DMS 273 treated with DMSO at 0.1 percent for 48 hours (cell line): ENCODE measurements at regions not wholly inside any gene's neighbourhood (a gene's known extent, or its start where the extent isn't known, plus 50 kb on each side); places are given as distances from the start of the nearest gene placed in this dataset.

Experiments
- DNase-seq: peaks from one replicate; lab custom pipeline; 2025; lab: John Stamatoyannopoulos, UW

GRCh38 chr2:147363181-147363580 is 481.6 kb upstream of the ACVR2A start:
- no peak for DNase-seq

DNA sequence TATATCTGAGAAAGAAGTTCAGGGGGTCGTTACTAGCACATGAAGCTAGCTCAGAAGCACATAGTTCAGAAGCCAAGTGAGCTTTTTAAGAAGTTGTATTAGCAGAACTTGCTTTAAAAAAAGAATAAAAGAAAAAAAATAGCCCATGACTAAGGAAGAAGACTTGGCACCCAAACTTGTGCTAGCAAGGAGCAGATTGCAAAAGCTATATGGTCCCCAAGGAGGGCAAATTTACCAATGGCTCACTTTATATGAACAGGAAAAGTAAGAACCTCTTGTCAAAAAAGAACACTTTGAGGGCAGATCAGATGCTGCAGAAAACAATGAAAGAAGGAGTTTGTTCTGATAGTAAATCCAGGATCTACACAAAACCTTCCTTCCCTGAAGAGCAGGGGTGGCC is 486.5 kb upstream of the ACVR2A start:
- DNase-seq = no peak

DNA sequence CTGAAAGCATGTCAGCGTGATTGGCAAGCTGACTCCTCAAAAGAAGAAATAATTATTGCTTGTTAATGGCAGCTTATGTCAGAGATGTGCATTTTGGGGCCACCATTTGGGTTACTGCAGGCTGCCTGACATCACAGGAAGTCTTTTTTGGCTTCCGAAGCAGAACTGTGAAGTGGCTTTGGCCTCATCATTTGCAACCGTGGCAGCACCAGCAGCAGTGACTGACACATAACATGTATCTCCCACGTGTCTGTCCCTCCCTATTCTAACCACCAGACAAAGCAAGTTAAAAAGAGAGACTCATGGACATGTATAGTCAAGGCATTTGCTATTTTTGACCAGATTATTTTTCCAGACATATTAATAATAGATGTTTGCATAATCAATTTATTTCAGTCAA is 488.7 kb upstream of the ACVR2A start:
- no peak for DNase-seq

DNA sequence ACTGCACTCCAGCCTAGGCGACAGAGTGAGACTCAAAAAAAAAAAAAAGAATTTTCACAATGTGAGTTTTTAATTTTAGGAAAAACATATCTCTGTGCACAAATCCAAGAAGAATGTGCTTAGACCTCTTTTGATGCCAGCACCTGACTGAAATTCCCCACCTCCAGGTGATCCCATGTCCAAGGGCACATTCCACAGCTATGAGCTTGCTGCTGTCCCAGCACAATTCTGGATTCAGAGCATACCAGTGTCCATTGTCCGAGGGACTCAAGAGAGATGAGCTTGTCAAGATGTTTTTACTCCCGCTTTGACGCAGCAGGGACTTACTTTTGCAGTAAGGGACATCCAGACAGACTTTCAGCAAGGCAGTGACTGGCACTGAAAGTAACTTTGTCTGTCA is 489.1 kb upstream of the ACVR2A start:
- DNase-seq = no peak

- DNase-seq = no peak
Observed at GRCh38 chr2:147353072-147353381, 491.8 kb upstream of the ACVR2A start.

DNA sequence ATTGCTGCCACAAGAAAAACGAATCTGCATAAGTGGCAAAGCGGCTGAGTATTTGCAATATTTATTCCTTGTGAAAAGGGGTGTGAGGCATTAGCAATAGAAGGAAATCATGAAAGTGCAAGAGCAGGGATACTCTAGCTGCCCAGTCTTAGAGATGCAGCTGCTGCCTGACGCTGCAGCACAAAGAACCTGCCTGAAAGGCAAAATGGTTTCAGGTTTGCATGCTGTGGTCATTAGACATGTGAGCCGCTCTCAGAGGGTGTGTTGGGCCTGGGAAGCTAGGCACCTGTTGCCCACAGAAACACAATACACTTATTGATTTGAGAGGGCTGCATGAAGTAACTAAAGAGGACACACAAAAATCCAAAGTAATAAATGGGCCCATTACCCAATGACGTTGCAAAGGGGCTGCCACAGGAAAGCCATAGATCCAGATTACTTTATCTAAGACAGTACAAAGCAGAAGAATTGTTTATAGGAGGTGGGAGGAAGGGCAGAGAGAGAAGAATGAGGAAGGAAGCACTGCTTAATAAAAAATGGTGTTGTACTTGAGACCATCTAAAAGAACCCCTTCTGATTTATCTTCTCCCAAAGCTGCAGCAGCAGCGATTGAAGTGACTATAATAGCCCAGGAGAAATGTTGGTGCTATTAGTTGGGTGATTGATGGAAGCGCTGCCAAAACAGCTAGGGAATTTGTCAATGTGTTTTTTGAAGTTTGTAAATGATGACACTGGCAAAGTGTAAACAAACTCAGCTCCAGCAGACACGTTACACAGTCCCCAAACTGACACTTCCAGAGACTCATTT is 492.4 kb upstream of the ACVR2A start:
- no peak for DNase-seq

DNA sequence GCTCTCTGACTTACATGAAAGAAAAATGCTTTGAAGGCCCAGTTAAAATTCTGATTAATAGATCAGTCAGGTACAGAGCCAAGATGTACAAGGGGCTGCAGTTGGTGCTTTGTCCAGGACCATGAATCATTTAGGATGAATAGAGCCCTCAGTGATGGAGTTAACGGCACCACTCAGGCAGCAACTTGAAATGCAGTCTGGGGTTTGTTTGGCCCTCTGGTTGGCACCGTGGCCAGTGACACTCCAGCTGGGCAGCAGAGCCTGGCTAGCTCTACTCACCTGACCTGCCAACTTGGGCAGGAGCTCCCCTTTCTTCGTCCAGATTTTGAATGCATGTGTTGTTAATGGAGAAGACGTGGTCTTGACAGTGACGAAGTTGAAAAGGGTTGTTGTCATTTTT is 493.0 kb upstream of the ACVR2A start:
- DNase-seq = no peak

- DNase-seq = no peak
Observed at GRCh38 chr2:147348931-147349555, 495.8 kb upstream of the ACVR2A start.

GRCh38 chr2:147346142-147346541 is 498.7 kb upstream of the ACVR2A start:
- no peak for DNase-seq

GRCh38 chr2:147345246-147345645 is 499.6 kb upstream of the ACVR2A start:
- no peak for DNase-seq

DNA sequence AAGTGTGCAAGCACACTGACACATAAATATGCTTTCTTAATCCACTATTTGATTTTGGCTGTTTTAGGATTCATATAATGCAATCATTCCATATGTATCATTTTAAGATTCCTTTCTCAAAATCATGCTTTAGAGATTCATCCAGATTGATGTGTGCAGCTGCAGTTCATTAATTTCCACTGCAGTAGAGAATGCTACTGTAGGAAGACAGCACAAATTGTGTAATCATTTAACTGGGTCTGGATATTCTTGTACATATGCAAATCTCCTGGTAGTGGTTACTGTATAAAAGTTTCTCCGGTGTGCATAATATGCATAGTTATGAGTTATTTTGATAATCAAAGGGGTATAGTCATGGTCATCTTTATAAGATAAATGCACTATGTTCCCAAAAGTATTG is 502.5 kb upstream of the ACVR2A start:
- DNase-seq = no peak

DNA sequence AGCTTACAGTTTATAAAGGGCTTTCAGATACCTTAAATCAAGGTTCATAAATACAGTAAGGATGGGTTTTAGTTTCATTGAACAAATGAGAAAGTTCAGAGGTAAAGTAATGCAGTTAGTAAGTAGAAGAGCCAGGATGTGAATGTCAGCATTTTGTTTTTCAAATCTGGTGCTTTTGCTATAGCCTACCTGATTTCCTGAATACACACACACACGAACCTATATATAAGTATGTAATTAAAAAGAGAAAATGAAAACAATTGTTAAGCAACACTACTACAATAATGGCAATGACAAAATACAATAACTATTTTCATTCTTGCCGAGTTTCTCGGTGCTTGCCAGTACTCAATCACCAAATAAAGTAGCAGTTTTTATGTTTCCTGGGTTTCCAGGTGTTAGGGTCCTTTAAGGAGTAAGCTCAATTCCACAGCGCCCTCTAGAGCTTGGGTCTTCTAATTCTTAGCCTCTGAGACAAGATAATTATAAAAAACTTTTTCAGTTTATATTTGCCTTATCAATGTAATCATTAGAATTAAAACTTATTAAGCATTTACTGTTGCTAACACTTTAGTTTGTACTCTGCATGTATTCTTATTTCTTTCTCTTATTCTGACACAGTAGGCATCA is 512.9 kb upstream of the ACVR2A start:
- no peak for DNase-seq

GRCh38 chr2:147330925-147331324 is 513.9 kb upstream of the ACVR2A start:
- DNase-seq = no peak

GRCh38 chr2:147327613-147328012 is 517.2 kb upstream of the ACVR2A start:
- DNase-seq = no peak

GRCh38 chr2:147325990-147326389 is 518.8 kb upstream of the ACVR2A start:
- DNase-seq = no peak

DNA sequence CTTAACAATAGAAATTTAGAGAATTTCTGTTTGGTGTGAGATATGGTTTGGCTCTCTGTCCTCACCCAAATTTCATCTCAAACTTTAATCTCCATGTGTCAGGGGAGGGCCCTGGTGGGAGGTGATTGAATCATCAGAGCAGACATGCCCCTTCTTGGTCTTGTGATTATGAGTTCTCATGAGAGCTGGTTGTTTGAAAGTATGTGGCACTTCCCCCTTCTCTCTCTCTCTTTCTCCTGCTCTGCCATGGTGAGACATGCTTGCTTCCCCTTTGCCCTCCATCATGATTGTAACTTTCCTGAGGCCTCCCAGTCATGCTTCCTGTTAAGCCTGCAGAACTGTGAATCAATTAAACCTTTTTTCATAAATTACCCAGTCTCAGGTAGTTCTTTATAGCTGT is 524.7 kb upstream of the ACVR2A start:
- DNase-seq = no peak

GRCh38 chr2:147311058-147311430 is 533.8 kb upstream of the ACVR2A start:
- no peak for DNase-seq

GRCh38 chr2:147310335-147311057 is 534.3 kb upstream of the ACVR2A start:
- no peak for DNase-seq

- no peak for DNase-seq
Observed at GRCh38 chr2:147297820-147298219, 547.0 kb upstream of the ACVR2A start.

DNA sequence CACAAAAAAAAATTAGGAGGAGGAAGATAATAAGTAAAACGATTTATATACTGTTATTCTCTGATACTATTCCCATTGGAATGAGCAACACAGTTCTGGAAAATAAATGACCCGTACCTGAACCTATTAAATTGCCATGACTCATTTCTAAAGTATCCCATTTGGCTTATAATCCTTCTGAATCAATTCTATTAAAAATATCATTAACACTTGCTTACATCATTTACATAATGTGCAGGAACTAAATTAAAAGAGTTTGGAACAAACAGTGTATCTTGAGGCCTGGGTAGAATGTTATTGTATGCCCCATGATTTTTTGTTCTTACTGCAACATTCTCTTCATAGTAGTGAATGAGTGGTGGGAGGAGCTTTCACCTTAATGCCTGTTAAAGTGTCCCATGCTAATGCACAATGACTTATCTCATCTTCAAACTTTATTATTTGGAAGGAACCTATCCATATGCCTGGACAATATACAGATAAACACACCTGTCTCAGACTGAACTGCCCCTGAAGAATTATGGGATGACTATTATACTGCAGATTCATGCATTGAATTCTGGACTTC is 549.9 kb upstream of the ACVR2A start:
- no peak for DNase-seq

DNA sequence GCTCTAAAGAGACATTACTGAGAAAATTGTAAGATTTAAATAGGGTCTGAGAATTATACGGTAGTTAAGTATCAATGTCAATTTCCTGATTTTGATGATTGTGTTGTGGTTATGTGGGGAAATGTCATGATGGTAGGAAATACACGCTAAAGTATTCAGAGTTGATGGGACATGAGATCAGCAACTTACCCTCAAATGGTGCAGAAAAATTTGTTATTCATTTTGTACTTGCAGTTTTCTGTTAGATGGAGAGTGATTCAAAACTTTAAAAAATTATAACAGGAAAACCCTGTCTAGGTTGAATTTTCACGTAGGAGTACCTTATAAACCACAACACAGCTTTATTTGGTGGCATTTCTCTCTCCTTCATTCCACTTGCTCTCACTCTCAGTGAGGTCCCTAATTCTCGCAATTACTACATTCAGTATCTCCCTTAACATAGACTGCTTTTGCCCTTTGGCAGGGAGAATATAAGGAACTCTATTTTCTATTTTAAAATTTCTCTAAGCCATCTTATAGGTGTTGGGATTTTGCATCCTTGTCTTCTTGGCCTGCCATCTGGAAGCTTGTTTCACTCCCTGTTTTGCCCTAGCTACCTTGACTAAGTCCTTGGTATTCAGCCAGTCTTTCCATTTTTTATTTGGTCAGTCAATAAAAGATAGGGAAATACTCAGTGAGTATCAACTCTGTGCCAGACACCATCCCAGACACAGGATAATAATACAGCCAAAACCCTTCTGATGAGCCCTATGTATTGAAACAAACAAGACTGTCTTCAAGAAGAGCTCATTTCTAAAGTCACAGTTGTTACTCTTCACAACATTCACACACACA is 550.6 kb upstream of the ACVR2A start:
- DNase-seq = no peak

DNA sequence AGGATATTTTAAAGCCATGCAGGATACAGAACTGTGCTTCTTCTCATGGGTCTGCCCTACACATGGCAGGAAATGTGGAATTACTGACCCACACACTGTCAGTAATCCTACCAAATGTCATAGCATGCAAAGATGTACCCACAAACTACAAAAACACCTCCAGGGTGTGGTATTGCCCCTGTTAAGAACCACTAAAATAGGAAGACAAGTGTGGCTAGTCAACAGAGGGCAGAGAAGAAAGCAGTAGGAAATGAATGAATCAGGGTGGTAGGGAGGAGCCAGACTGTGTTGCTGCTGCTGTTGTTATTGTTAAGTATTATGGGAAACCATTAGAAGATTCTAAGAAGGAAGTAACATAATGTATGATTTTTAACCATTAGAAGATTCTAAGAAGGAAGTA is 556.7 kb upstream of the ACVR2A start:
- DNase-seq = no peak
